Fibroblast of skin of left quadriceps (primary cell): ENCODE measurements at regions not wholly inside any gene's neighbourhood (a gene's known extent, or its start where the extent isn't known, plus 50 kb on each side); places are given as distances from the start of the nearest gene placed in this dataset.

Experiments
- DNase-seq, 2 experiments: peaks; one replicate each; pipeline ENCODE4 v3.0.0-alpha.2; 2013; ENCODE audit warnings: low read depth in 2 of 2

GRCh38 chr9:109912726-109913460 is 132.9 kb downstream of the PALM2AKAP2 start:
- DNase-seq, result no peak

- peak in 1 of 2 experiments; percentile 66 for DNase-seq
Observed at GRCh38 chr9:109913461-109913810, 133.4 kb downstream of the PALM2AKAP2 start.

GRCh38 chr9:109914280-109915027 is 134.5 kb downstream of the PALM2AKAP2 start:
- peak in 1 of 2 experiments; percentile 69 for DNase-seq

GRCh38 chr9:109916316-109916715 is 136.3 kb downstream of the PALM2AKAP2 start:
- no peak for DNase-seq

- no peak for DNase-seq
Observed at GRCh38 chr9:109918339-109919163, 138.6 kb downstream of the PALM2AKAP2 start.

GRCh38 chr9:109919736-109920408 is 139.9 kb downstream of the PALM2AKAP2 start:
- DNase-seq, result no peak

GRCh38 chr9:109922617-109923470 is 142.8 kb downstream of the PALM2AKAP2 start:
- DNase-seq, result no peak

- DNase-seq, result no peak
Observed at GRCh38 chr9:109923471-109923760, 143.4 kb downstream of the PALM2AKAP2 start.

- DNase-seq, result no peak
Observed at GRCh38 chr9:109923806-109924205, 143.8 kb downstream of the PALM2AKAP2 start.

- no peak for DNase-seq
Observed at GRCh38 chr9:109925799-109926198, 145.8 kb downstream of the PALM2AKAP2 start.

- no peak for DNase-seq
Observed at GRCh38 chr9:109926421-109926869, 146.4 kb downstream of the PALM2AKAP2 start.

GRCh38 chr9:109931623-109932022 is 151.6 kb downstream of the PALM2AKAP2 start:
- DNase-seq, result no peak

- no peak for DNase-seq
Observed at GRCh38 chr9:109934136-109934856, 154.3 kb downstream of the PALM2AKAP2 start.

GRCh38 chr9:109934857-109935215 is 154.8 kb downstream of the PALM2AKAP2 start:
- peak; percentile 65 to 67 for DNase-seq

GRCh38 chr9:109935406-109936087 is 155.5 kb downstream of the PALM2AKAP2 start:
- DNase-seq, result no peak

GRCh38 chr9:109937861-109938453 is 158.0 kb downstream of the PALM2AKAP2 start:
- DNase-seq, result no peak

GRCh38 chr9:109939698-109940342 is 159.8 kb downstream of the PALM2AKAP2 start:
- no peak for DNase-seq

GRCh38 chr9:109940561-109940960 is 160.6 kb downstream of the PALM2AKAP2 start:
- DNase-seq, result no peak

GRCh38 chr9:109941771-109942170 is 161.8 kb downstream of the PALM2AKAP2 start:
- DNase-seq, result no peak
